ENCODE measurements at regions not wholly inside any gene's neighbourhood (a gene's known extent, or its start where the extent isn't known, plus 50 kb on each side); places are given as distances from the start of the nearest gene placed in this dataset.

DNA sequence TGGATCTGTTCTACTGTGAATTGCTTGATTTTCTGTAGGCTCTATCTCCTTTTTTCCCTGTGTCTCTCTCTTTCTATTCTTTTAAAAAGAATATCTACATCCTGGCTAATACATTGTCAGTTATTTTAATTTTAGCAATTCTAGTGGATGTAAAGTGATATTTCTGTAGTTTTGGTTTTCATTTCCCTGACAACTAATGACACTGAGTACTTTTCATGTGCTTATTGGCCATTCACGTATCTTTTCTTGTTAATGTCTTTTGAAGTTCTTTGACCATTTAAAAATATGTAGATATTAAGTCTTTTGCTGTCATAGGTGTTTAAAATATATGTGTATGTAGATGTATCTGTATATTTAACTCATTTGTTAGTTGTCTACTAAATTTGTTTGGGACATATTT is 59.0 kb upstream of the SOX3 start:
- TF ChIP-seq, protein P1, sequence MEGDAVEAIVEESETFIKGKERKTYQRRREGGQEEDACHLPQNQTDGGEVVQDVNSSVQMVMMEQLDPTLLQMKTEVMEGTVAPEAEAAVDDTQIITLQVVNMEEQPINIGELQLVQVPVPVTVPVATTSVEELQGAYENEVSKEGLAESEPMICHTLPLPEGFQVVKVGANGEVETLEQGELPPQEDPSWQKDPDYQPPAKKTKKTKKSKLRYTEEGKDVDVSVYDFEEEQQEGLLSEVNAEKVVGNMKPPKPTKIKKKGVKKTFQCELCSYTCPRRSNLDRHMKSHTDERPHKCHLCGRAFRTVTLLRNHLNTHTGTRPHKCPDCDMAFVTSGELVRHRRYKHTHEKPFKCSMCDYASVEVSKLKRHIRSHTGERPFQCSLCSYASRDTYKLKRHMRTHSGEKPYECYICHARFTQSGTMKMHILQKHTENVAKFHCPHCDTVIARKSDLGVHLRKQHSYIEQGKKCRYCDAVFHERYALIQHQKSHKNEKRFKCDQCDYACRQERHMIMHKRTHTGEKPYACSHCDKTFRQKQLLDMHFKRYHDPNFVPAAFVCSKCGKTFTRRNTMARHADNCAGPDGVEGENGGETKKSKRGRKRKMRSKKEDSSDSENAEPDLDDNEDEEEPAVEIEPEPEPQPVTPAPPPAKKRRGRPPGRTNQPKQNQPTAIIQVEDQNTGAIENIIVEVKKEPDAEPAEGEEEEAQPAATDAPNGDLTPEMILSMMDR (IDR thresholded peaks at IDR 0.05), result no peak
- TF ChIP-seq SIN3A (IDR thresholded peaks at IDR 0.05; ENCODE audit: borderline replicate concordance, insufficient read depth, low read depth, low read length) (no peak), POLR2AphosphoS5 (IDR thresholded peaks at IDR 0.05; ENCODE audit: low read depth, low read length) (no peak)
